HCEC 1CT (cell line): ENCODE measurements at regions not wholly inside any gene's neighbourhood (a gene's known extent, or its start where the extent isn't known, plus 50 kb on each side); places are given as distances from the start of the nearest gene placed in this dataset.
"Not testable (repeated sequence)": the region's sequence is repeated elsewhere in the genome, so short reads cannot be mapped to it uniquely, and the experiment has no call there.

Source experiments
- DNase-seq: peaks from one replicate; pipeline ENCODE4 v3.0.0-alpha.2; 2017

DNA sequence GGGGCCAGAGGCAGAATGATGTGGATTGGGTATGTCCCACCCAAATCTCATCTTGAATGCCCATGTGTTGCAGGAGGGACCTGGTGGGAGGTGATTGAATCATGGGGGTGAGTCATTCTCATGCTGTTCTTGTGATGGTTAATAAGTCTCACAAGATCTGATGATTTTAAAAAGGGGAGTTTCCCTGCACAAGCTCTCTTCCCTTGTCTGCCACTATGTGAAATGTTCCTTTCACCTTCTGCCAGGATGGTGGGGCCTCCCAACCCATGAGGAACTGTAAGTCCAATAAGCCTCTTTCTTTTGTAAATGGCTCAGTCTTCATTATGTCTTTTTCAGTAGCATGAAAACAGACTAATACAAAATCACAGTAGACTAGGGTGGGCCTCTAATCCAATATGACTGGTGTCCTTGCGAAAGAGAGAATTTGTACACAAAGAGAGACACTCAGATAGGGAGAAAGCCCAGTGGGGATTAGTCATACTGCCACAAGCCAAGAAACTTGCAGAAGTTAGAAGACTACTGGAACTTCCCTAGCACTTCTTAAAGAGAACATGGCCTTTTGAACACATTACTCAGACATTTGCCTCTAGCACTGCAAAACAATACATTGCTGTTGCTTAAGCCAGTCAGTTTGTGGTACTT is 68.4 kb downstream of the ANXA1 start:
- peak; percentile 95 for DNase-seq

GRCh38 chr9:73223594-73223993 is 71.9 kb downstream of the ANXA1 start:
- DNase-seq, result no peak

GRCh38 chr9:73229543-73229942 is 77.9 kb downstream of the ANXA1 start:
- no peak for DNase-seq

- no peak for DNase-seq
Observed at GRCh38 chr9:73230251-73230650, 78.6 kb downstream of the ANXA1 start.

GRCh38 chr9:73231203-73231602 is 79.5 kb downstream of the ANXA1 start:
- no peak for DNase-seq

DNA sequence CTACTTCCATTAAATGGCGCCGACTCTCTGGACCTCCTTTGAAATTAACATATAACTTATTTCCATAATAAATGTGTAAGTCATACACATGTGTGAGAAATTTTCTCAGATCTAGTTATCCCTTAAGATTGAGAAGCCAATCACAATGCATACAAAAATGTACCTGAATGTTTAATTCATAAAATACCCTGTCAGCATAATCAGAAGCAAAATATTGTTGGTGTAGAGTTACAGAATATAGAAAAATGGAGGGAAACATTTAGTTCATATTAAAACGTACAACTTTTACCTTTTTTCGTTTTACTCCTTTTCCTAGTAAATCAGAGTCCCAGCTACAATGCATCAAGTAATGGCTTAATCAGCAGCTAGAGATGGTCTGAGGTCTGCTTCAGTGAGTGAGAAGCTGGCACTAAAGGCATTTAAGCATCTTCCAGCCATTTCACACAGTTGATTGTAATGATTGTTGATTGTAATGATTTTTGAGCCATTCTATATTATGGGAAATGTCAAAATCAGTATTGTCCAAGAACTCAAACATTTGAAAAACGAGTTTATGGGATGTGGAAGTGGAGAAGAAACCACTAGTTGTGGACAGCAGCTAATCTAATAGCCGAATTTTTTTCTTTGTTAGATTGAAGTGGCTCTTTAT is 81.8 kb downstream of the ANXA1 start:
- no peak for DNase-seq

DNA sequence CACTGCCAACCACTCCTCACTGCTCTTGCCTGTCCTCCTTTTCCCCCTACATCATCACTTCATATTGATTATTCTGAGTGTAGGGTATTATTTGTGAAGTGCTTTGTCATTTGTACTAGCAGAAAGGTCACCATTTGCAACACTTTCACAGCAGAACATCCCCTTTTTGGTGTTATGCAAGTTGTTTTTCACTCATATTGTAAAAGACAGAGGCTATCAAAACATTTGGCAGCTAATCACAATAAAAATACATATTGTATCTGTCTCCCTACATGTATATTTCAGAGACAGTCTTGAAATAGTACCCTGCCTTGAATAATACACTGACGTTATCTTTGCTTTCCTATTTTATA is 82.3 kb downstream of the ANXA1 start:
- no peak for DNase-seq

GRCh38 chr9:73237140-73237539 is 85.5 kb downstream of the ANXA1 start:
- DNase-seq, result no peak

DNA sequence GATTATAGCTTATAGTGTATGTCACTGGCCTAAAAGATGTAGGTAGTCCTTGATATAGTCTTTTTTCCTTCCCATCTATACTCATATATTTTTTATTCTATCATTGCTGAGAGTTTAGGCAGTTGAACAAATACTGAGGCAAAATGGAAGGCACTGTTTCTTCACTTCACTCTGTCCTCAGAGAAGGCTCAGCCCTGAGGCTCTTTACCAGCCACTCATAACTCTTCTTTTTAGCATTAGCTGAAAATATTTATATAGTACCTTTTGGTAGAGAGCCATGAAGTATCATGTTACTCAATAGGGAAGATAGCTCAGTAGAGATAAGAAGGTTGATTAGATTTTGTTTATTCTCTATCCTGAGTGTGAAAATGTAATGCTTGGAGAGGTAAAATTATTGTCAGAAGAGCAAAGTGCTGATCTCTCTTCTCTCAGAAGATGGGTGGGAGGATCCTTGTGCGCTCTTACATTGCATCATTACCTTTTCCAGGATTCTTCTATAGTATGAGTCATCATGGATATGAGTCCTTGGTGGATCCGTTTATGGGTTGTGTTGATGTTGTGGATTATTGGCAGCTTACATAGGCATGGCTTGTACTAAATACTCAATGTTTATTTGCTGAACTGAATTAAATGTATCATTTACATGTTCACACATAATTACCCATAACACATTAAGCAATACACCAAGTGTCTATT is 88.1 kb downstream of the ANXA1 start:
- DNase-seq, result peak; percentile 31

DNA sequence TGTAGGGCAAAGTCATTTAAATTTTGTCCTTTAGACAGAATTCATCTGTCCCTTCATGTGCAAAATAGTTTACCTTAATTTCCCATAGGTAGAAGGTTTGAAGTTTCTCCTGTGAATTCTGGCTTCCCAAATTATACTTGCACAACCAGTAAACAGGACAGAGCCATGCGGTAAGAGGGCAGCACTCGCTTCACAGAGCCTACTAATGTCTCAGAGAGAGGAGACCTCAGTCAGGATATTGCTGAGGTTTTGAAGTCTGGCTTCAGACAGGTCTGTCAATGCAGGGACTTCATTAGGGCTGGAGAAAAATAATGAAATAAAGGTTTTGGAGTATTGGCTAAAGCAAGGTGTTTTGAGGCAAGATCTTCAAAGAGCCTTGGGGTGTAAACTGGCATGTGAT is 91.4 kb downstream of the ANXA1 start:
- no peak for DNase-seq

DNA sequence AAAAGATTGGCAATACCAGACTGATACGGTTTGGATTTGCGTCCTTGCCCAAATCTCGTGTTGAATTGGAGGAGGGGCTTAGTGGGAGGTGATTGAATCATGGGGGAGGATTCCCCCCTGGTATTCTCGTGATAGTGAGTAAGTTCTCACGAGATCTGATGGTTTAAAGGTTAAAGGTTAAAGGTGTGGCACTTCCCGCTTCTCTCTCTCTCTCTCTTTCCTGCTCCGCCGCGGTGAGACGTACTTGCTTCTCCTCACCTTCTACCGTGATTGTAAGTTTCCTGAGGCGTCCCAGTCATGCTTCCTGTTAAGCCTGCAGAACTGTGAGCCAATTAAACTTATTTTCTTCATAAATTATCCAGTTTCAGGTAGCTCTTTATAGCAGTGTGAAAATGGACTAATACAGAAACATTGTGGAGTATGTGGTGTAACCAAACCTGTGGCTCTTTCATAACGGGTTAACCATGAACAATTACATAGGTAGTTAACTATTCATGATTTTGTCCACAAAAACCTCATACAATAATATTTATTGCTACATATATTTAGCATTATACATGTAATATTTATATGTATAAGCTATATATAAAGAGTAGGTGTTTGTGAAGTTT is 107.5 kb downstream of the ANXA1 start:
- no peak for DNase-seq

DNA sequence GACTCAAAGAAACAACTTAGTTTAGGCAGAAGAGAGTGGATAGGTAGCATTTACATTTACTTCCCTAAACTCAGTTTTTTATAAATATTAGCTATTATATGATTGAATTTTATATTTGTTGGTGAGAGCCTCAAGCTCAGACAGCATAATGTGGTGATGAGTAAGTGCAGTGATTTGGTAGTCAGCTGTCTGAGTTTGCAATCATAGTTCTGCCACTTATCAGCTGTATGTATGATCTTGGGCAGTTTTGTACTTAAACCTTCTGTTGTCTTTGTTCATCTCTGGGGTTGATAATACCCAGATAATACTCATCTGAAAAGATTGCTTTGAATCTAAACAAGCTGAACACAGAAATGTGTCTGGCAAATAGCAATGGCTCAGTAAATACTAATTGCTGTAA is 108.8 kb downstream of the ANXA1 start:
- no peak for DNase-seq

GRCh38 chr9:73264631-73265030 is 113.0 kb downstream of the ANXA1 start:
- DNase-seq, result no peak

- no peak for DNase-seq
Observed at GRCh38 chr9:73265876-73266275, 114.2 kb downstream of the ANXA1 start.

GRCh38 chr9:73269430-73270101 is 117.9 kb downstream of the ANXA1 start:
- DNase-seq, result peak; percentile 73

GRCh38 chr9:73270967-73271721 is 119.5 kb downstream of the ANXA1 start:
- peak; percentile 93 for DNase-seq

GRCh38 chr9:73280113-73280512 is 128.4 kb downstream of the ANXA1 start:
- DNase-seq, result no peak

GRCh38 chr9:73284377-73284776 is 132.7 kb downstream of the ANXA1 start:
- no peak for DNase-seq

GRCh38 chr9:73294336-73294735 is 142.7 kb downstream of the ANXA1 start:
- DNase-seq, result no peak

DNA sequence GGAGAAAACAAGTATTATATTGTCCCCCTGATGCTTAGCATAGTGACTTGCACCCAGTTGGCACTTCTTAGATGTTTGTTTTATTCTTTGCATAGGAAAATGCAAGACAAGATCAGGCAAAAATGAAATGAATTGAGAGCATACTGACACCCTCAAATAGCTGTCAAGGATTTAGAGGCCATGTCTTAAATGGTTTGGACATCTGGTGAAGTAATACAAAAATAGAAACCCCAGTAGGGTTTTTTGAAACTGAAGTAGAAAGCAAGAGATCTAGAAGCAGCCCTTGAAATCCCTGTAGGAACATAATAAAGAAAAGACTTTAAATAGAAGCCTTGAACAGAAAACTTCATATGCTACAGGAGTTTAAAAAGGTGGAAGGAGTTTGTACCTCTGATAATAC is 174.3 kb downstream of the ANXA1 start:
- no peak for DNase-seq

- DNase-seq, result no peak
Observed at GRCh38 chr9:73327149-73327548, 175.5 kb downstream of the ANXA1 start.

DNA sequence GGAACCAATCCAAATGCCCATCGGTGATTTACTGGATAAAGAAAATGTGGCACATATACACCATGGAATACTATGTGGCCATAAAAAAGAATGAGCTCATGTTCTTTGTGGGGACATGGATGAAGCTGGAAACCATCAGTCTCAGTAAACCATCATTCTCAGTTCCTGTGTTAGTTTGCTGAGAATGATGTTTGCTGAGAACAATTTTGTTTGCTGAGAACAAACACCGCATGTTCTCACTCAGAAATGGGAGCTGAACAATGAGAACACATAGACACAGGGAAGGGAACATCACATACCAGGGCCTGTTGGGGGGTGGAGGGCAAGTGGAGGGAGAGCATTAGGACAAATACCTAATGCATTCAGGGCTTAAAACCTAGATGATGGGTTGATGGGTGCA is 185.5 kb downstream of the ANXA1 start:
- DNase-seq, result not testable (repeated sequence)

DNA sequence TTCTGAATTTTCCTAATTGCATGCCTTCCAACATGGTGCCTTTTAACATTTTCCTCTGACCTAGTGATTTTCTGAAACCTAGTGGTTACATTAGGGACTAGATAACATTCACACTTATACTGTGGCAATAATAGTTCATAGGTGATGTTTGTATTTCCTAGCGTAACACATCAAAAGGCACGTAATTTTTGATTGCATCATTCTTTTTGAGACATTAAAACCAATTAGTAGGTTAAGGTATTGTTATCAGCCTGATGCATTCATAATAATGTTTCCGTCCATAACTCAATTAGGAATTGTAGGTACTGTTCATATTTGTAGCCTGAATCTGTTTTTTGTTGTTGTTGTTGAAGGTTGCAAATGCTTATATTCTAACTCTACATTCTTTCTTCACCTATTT is 192.4 kb downstream of the ANXA1 start:
- DNase-seq, result no peak
